ENCODE measurements at regions not wholly inside any gene's neighbourhood (a gene's known extent, or its start where the extent isn't known, plus 50 kb on each side); places are given as distances from the start of the nearest gene placed in this dataset.
"Not testable (repeated sequence)": the region's sequence is repeated elsewhere in the genome, so short reads cannot be mapped to it uniquely, and the experiment has no call there.

- DNase-seq: not testable (repeated sequence)
Observed at GRCh38 chr15:22134941-22135566, 54.7 kb downstream of the OR4M2 start.

GRCh38 chr15:22137572-22137971, 57.2 kb downstream of the OR4M2 start:
- not testable (repeated sequence) for DNase-seq

GRCh38 chr15:22141106-22141505, 60.8 kb downstream of the OR4M2 start:
- DNase-seq: not testable (repeated sequence)

GRCh38 chr15:22148109-22148508, 67.8 kb downstream of the OR4M2 start:
- DNase-seq: not testable (repeated sequence)

- DNase-seq: not testable (repeated sequence)
Observed at GRCh38 chr15:22158243-22158642, 77.9 kb downstream of the OR4M2 start.

- not testable (repeated sequence) for DNase-seq
Observed at GRCh38 chr15:22160283-22160682, 80.0 kb downstream of the OR4M2 start.

- not testable (repeated sequence) for DNase-seq
Observed at GRCh38 chr15:22160741-22161140, 80.4 kb downstream of the OR4M2 start.

- DNase-seq: not testable (repeated sequence)
Observed at GRCh38 chr15:22161398-22161797, 81.1 kb downstream of the OR4M2 start.

- DNase-seq: not testable (repeated sequence)
Observed at GRCh38 chr15:22163715-22164114, 83.4 kb downstream of the OR4M2 start.

- not testable (repeated sequence) for DNase-seq
Observed at GRCh38 chr15:22167521-22167920, 87.2 kb downstream of the OR4M2 start.

- not testable (repeated sequence) for DNase-seq
Observed at GRCh38 chr15:22173029-22173998, 93.0 kb downstream of the OR4M2 start.

GRCh38 chr15:22174088-22174487, 93.8 kb downstream of the OR4M2 start:
- not testable (repeated sequence) for DNase-seq

GRCh38 chr15:22177965-22178364, 97.6 kb downstream of the OR4M2 start:
- not testable (repeated sequence) for DNase-seq

GRCh38 chr15:22178438-22178837, 98.1 kb downstream of the OR4M2 start:
- not testable (repeated sequence) for DNase-seq

GRCh38 chr15:22179043-22179442, 98.7 kb downstream of the OR4M2 start:
- DNase-seq: not testable (repeated sequence)

- not testable (repeated sequence) for DNase-seq
Observed at GRCh38 chr15:22180611-22181010, 100.3 kb downstream of the OR4M2 start.

GRCh38 chr15:22184678-22185077, 104.4 kb downstream of the OR4M2 start:
- not testable (repeated sequence) for DNase-seq

- not testable (repeated sequence) for DNase-seq
Observed at GRCh38 chr15:22186846-22187532, 106.7 kb downstream of the OR4M2 start.

GRCh38 chr15:22191818-22192217, 111.5 kb downstream of the OR4M2 start:
- DNase-seq: not testable (repeated sequence)

GRCh38 chr15:22194739-22195617, 114.7 kb downstream of the OR4M2 start:
- not testable (repeated sequence) for DNase-seq

- not testable (repeated sequence) for DNase-seq
Observed at GRCh38 chr15:22196423-22196822, 116.1 kb downstream of the OR4M2 start.

- not testable (repeated sequence) for DNase-seq
Observed at GRCh38 chr15:22200417-22200816, 120.1 kb downstream of the OR4M2 start.
